ENCODE measurements at regions not wholly inside any gene's neighbourhood (a gene's known extent, or its start where the extent isn't known, plus 50 kb on each side); places are given as distances from the start of the nearest gene placed in this dataset.

DNA sequence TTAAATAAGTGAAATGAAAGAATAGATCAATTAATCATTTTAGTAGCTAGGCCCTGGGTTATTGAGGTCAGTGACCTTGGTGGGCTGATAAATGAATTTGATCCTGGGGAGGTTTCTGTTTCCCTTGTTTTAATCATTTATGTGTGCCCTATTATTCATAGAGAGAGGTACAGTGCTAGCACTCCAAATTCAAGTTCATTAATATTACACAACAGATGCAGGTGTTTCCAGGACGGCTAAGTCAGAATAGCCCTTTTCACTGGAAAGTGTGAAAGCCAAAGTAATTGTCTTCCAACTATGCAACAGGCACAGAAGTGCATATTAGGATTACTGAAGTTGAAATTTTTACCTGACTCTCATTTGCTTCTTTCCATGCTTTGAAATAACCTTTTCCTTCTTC, 61.7 kb upstream of the SGK1 start:
- no peak for DNase-seq
- Histone ChIP-seq H3K27ac (peak overlapping the region; percentile 6 to 37 (median 24)), H3K4me1 (peaks cover 12 to 13% of the 10 kb centered on the region in 2 donors), H3K9me3 (no peaks in the 10 kb centered on the region), H3K27me3 (no peaks in the 10 kb centered on the region), H3K4me3 (replicated peaks in 1 of 3) (no peak overlapping the region), H3K36me3 (no peaks in the 10 kb centered on the region)
- WGBS, 2 donors, result 52 to 72% methylated on average over 1 of the region's 1 CpG
- TF ChIP-seq POLR2A (IDR thresholded peaks at IDR 0.05) (no peak), CTCF (IDR thresholded peaks at IDR 0.05) (no peak)
- intact Hi-C loops (cut with DNase I), result no loop called here

DNA sequence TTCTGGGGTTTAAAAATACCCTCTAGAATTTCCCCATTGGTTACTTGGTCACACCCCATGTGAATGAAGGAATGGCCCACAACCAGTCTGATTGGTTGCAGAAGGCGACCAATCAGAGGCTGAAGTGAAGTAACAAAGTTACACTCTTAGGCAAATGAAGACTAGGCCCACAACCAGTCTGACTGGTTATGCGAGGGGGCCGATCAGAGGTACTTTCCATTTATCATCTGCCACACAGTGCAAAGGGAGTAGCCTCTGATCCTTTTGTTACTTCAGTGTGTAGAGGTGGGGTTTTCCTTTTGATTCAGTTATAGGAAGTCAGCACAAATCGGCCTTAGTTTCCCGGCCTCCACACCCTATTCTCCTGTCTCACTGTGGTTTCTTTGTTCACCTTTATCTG, 61.2 kb upstream of the SGK1 start:
- Histone ChIP-seq H3K27ac (peak overlapping the region; percentile 6 to 37 (median 24)), H3K9me3 (no peaks in the 10 kb centered on the region), H3K4me3 (replicated peaks in 1 of 3) (no peak overlapping the region), H3K36me3 (no peaks in the 10 kb centered on the region), H3K4me1 (peaks cover 12 to 13% of the 10 kb centered on the region in 2 donors), H3K27me3 (no peaks in the 10 kb centered on the region)
- TF ChIP-seq POLR2A (IDR thresholded peaks at IDR 0.05) (no peak), CTCF (IDR thresholded peaks at IDR 0.05) (no peak)
- intact Hi-C loops (cut with DNase I), result no loop called here
- WGBS, 2 donors, result 47 to 53% methylated on average over 5 of the region's 5 CpGs
- DNase-seq, result peak; percentile 63 to 78

- Histone ChIP-seq H3K4me3 (replicated peaks in 1 of 3) (no peak overlapping the region), H3K9me3 (no peaks in the 10 kb centered on the region), H3K36me3 (no peaks in the 10 kb centered on the region), H3K27me3 (no peaks in the 10 kb centered on the region), H3K27ac (no peak overlapping the region), H3K4me1 (peaks cover 12 to 17% of the 10 kb centered on the region in 2 donors)
- TF ChIP-seq POLR2A (IDR thresholded peaks at IDR 0.05) (no peak), CTCF (IDR thresholded peaks at IDR 0.05) (no peak)
- DNase-seq, result no peak
- intact Hi-C loops (cut with DNase I), result no loop called here
- 90 to 91% methylated on average over 1 of the region's 1 CpG for WGBS, 2 donors
Measured at GRCh38 chr6:134378426-134378825, 60.5 kb upstream of the SGK1 start.

DNA sequence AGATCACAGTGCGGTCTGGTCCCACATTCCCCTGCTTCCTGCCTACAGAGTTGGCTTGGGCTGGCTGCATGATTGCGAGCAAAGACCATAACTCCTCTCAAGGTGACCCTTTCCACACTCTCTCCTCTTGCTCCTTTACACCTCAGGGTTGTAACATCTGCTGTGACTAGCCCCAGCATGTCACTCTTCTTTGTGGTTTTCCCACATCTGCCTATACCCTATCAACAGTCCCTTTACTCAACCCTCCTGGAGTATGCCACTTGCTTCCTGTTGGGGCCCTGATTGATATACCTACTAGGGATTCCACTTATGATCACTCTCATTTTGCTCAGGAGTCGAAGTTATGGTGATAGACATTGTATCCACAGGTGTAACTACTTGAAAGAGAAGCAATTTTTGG, 58.9 kb upstream of the SGK1 start:
- H3K9me3 ChIP-seq, result no peaks in the 10 kb centered on the region
- no peak overlapping the region for H3K4me3 ChIP-seq (replicated peaks in 1 of 3)
- peaks cover 12 to 18% of the 10 kb centered on the region in 2 donors for H3K4me1 ChIP-seq
- TF ChIP-seq CTCF (IDR thresholded peaks at IDR 0.05) (no peak), POLR2A (IDR thresholded peaks at IDR 0.05) (no peak)
- intact Hi-C loops (cut with DNase I), result no loop called here
- H3K27ac ChIP-seq, result no peak overlapping the region
- WGBS, 2 donors, result 96 to 97% methylated on average over 3 of the region's 3 CpGs
- no peaks in the 10 kb centered on the region for H3K27me3 ChIP-seq
- no peaks in the 10 kb centered on the region for H3K36me3 ChIP-seq
- no peak for DNase-seq

GRCh38 chr6:134375220-134375580, 57.3 kb upstream of the SGK1 start:
- intact Hi-C loops (cut with DNase I), result no loop called here
- DNase-seq, result no peak
- TF ChIP-seq POLR2A (IDR thresholded peaks at IDR 0.05) (no peak), CTCF (IDR thresholded peaks at IDR 0.05) (no peak)
- H3K9me3 ChIP-seq, result no peaks in the 10 kb centered on the region
- peaks cover 11 to 18% of the 10 kb centered on the region in 2 donors for H3K4me1 ChIP-seq
- H3K27ac ChIP-seq, result no peak overlapping the region
- 92 to 93% methylated on average over 4 of the region's 4 CpGs for WGBS, 2 donors
- H3K4me3 ChIP-seq (replicated peaks in 1 of 3), result no peak overlapping the region
- no peaks in the 10 kb centered on the region for H3K36me3 ChIP-seq
- H3K27me3 ChIP-seq, result no peaks in the 10 kb centered on the region
